ENCODE measurements at regions not wholly inside any gene's neighbourhood (a gene's known extent, or its start where the extent isn't known, plus 50 kb on each side); places are given as distances from the start of the nearest gene placed in this dataset.
A peak's percentile ranks its signal among the peaks of the same experiment; 100 is the strongest.

- TF ChIP-seq CTCF (IDR thresholded peaks at IDR 0.05; ENCODE audit: borderline replicate concordance, control extremely low read depth, extremely low read depth, insufficient read depth, missing control alignments), result no peak
- peak; percentile 2 for DNase-seq (ENCODE audit: low spot score)
- in situ Hi-C loops (cut with MboI; ENCODE audit: low sequenced_read_pairs, unreplicated experiment), result no loop called here
Observed at GRCh38 chr12:34402228-34402898, 380.1 kb downstream of the ALG10 start.

GRCh38 chr12:34402899-34403705, 380.8 kb downstream of the ALG10 start:
- in situ Hi-C loops (cut with MboI; ENCODE audit: low sequenced_read_pairs, unreplicated experiment), result no loop called here
- TF ChIP-seq CTCF (IDR thresholded peaks at IDR 0.05; ENCODE audit: borderline replicate concordance, control extremely low read depth, extremely low read depth, insufficient read depth, missing control alignments), result no peak

GRCh38 chr12:34403706-34404376, 381.5 kb downstream of the ALG10 start:
- peak; percentile 1 for DNase-seq (ENCODE audit: low spot score)
- TF ChIP-seq CTCF (IDR thresholded peaks at IDR 0.05; ENCODE audit: borderline replicate concordance, control extremely low read depth, extremely low read depth, insufficient read depth, missing control alignments), result no peak
- in situ Hi-C loops (cut with MboI; ENCODE audit: low sequenced_read_pairs, unreplicated experiment), result no loop called here

More at GRCh38 chr12:34402899-34403705, 380.8 kb downstream of the ALG10 start:
- DNase-seq (ENCODE audit: low spot score), result peak; percentile 3

- peak; percentile 1 for DNase-seq (ENCODE audit: low spot score)
- no peak for TF ChIP-seq CTCF (IDR thresholded peaks at IDR 0.05; ENCODE audit: borderline replicate concordance, control extremely low read depth, extremely low read depth, insufficient read depth, missing control alignments)
- in situ Hi-C loops (cut with MboI; ENCODE audit: low sequenced_read_pairs, unreplicated experiment), result no loop called here
Observed at GRCh38 chr12:34404377-34405285, 382.3 kb downstream of the ALG10 start.

- no peak for TF ChIP-seq CTCF (IDR thresholded peaks at IDR 0.05; ENCODE audit: borderline replicate concordance, control extremely low read depth, extremely low read depth, insufficient read depth, missing control alignments)
- DNase-seq (ENCODE audit: low spot score), result peak; percentile 3
- in situ Hi-C loops (cut with MboI; ENCODE audit: low sequenced_read_pairs, unreplicated experiment), result no loop called here
Observed at GRCh38 chr12:34405286-34406227, 383.3 kb downstream of the ALG10 start.
